GM18502 (cell line): ENCODE measurements at regions not wholly inside any gene's neighbourhood (a gene's known extent, or its start where the extent isn't known, plus 50 kb on each side); places are given as distances from the start of the nearest gene placed in this dataset.
"Not testable (repeated sequence)": the region's sequence is repeated elsewhere in the genome, so short reads cannot be mapped to it uniquely, and the experiment has no call there.

Experiments
- ATAC-seq: cut with Tn5 transposase; IDR thresholded peaks from one replicate; pipeline ENCODE4 v1.9.1; 2021; ENCODE audit warnings: mild to moderate bottlenecking; ENCODE audit not compliant: unreplicated experiment, poor library complexity

DNA sequence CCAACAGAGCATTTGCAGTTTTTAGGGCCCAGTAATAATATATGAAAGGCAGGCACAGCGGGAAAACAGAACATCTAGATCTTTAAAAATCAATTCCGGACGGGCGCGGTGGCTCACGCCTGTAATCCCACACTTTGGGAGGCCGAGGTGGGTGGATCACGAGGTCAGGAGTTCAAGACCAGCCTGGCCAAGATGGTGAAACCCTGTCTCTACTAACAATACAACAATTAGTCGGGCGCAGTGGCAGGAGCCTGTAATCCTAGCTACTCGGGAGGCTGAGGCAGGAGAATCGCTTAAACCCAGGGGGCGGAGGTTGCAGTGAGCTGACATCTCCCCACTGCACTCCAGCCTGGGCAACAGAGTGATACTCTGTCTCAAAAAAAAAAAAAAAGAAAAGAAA lies 88.5 kb upstream of the MSH6 start:
- ATAC-seq: not testable (repeated sequence)

GRCh38 chr2:47690706-47691325 lies 92.1 kb upstream of the MSH6 start:
- not testable (repeated sequence) for ATAC-seq

GRCh38 chr2:47690132-47690531 lies 92.8 kb upstream of the MSH6 start:
- ATAC-seq: no peak

DNA sequence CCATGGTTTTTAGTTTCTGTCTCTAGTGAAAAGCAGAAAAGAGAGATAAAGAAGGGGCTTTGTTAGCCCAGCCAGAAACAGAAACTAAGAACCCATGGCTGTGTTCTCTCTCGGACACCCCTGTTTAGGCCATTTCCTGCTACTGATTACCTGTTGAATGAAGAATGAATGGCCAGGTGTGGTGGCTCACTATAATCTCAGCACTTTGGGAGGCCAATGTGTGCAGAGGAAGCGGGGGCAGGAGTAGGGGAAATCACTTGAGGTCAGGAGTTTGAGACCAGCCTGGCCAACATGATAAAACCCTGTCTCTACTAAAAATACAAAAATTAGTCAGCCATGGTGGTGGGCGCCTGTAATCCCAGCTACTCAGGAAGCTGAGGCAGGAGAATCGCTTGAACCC lies 93.8 kb upstream of the MSH6 start:
- peak; percentile 72 for ATAC-seq

- no peak for ATAC-seq
Observed at GRCh38 chr2:47688561-47688960, 94.4 kb upstream of the MSH6 start.

DNA sequence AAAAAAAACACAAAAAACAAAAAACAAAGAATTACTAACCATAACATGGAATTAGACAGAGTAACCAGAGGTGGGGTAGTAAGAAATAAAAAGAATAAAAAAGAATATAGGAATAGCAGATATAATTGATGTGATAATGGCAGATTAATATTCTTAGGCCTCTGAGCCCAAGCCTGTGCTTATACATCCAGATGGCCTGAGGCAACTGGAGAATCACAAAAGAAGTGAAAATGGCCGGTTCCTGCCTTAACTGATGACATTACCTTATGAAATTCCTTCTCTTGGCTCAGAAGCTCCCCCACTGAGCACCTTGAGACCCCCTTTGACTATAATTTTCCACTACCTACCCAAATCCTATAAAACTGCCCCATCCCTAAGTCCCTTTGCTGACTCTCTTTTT lies 95.1 kb upstream of the MSH6 start:
- ATAC-seq: no peak

- ATAC-seq: no peak
Observed at GRCh38 chr2:47686018-47686417, 96.9 kb upstream of the MSH6 start.

DNA sequence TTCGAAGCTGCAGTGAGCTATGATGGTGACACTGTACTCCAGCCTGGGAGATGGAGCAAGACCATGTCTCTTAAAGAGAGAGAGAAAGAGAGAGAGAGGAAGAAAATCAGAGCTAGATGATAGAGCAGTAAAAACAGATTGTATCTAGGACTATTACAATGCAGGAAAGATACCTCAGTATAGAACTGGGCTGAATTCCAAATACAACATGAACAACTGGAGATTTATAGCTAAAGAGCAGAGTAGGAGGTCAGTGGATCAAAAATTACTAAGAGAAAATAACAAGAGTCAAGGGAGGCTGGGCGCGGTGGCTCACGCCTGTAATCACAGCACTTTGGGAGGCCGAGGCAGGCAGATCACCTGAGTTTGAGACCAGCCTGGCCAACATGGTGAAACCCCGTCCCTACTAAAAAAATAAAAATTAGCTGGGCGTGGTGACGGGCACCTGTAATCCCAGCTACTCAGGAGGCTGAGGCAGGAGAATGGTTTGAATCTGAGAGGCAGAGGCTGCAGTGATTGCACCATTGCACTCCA lies 100.7 kb upstream of the MSH6 start:
- no peak for ATAC-seq

GRCh38 chr2:47676261-47676926 lies 105.6 kb upstream of the KCNK12 start:
- ATAC-seq: no peak

DNA sequence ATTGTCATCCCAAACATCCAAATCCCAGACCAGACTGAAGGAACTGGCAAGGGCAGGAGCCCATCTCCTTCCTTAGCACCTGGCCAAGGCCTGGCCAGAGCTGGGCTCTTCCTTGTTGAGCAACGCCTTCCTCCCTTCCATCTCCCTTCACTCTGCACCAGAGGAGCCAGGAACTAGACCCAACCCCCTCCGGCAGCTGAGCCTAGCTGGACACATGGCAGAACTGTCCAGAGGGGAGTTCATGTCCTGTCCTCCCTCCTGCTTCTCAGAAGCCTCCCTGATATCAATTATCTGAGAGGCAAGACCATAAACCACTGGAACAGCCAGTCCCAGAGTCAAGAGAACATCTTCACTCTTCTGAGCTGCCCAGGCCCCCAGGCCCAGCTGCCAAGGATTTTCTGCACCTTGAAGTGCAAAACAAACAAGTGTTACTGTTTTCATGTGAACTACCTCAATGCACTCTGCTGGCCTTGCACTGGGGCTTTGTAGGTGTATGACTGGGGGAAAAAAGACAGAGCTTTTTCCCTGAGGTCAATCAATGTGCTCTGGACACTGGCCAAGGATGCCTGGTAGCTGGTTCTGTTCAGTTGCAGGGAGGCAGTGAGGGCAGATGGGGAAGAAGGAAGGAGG lies 104.5 kb upstream of the KCNK12 start:
- no peak for ATAC-seq

GRCh38 chr2:47666332-47666731 lies 95.5 kb upstream of the KCNK12 start:
- ATAC-seq: no peak

GRCh38 chr2:47664817-47665216 lies 94.0 kb upstream of the KCNK12 start:
- no peak for ATAC-seq

GRCh38 chr2:47662552-47662951 lies 91.8 kb upstream of the KCNK12 start:
- ATAC-seq: no peak

DNA sequence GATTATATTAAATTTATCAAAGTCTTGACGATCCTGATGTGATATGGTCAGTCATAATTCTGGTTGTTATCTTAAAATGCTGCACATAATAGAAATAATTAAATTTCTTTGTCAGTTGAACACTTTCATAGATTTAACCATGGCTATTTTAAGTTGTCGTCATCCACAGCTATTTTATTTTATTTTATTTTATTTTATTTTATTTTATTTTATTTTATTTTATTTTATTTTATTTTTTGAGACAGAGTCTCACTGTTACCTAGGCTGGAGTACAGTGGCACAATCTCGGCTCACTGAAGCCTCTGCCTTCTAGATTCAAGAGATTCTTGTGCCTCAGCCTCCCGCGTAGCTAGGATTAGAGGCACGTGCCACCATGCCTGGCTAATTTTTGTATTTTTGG lies 90.5 kb upstream of the KCNK12 start:
- no peak for ATAC-seq

- no peak for ATAC-seq
Observed at GRCh38 chr2:47660168-47660567, 89.4 kb upstream of the KCNK12 start.

DNA sequence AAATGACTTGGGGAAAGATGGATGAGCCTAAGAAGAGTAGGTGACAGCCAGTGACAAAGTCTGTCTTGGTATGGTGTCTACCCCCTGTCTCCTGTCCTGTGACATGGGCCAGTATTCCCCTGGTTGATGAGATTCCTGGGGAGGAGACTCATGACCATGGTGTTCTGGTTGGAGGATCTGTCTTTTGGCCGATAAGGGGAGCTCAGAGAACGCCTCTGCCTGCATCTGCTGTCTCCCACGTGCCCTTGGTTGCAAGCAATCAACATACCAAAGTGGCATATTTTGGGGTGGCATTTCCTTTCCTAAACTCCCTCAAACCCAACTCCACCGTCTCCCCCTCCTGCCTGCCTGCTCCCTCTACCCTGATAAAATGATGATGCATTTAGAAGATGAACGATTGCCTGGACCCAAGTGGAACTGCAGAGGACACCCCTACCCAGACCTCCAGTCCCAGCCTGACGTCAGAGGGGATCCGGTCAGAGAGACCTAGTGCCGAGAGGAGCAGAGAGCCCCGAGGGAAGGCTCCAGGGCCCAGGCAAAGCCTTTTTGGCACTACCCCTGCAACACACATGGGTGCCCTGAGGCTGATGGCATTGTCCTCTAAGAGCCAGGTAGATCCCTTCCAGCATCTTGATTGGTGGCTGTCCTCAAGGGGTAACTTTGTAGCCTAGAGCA lies 88.0 kb upstream of the KCNK12 start:
- ATAC-seq: no peak

GRCh38 chr2:47657886-47658489 lies 87.2 kb upstream of the KCNK12 start:
- no peak for ATAC-seq

- ATAC-seq: no peak
Observed at GRCh38 chr2:47656715-47657600, 86.2 kb upstream of the KCNK12 start.

- ATAC-seq: no peak
Observed at GRCh38 chr2:47655563-47655880, 84.7 kb upstream of the KCNK12 start.
